GM10266 (cell line): ENCODE measurements at regions not wholly inside any gene's neighbourhood (a gene's known extent, or its start where the extent isn't known, plus 50 kb on each side); places are given as distances from the start of the nearest gene placed in this dataset.

Source experiments
- DNase-seq: peaks from one replicate; pipeline ENCODE4 v3.0.0; 2012; ENCODE audit errors: extremely low spot score
- TF ChIP-seq, protein P1 (sequence below): IDR thresholded peaks from 2 replicates; pipeline ENCODE4 v1.5.1; 2012; ENCODE audit warnings: mild to moderate bottlenecking, low read depth; ENCODE audit not compliant: control insufficient read depth, insufficient read depth; ENCODE audit errors: missing control alignments

DNA sequence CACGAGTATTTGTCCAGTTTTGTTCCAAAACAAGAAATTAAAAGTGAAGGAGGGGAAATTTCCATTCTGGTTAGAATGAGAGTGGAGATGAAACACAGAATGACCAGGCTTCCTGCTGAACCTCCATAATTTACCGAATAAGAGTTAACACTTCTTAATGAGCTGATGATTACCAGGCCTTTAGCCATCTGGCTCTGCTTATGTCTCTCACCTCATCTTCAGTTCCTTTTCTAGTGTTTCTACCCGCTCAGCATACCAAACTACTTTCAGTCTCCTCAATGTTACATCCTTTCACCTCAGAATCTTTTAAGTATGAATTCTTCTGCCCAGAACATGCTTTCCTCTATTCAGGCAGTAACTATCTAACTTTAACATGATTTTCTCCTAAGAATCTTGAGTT is 209.0 kb upstream of the RSPO3 start:
- TF ChIP-seq, protein P1, sequence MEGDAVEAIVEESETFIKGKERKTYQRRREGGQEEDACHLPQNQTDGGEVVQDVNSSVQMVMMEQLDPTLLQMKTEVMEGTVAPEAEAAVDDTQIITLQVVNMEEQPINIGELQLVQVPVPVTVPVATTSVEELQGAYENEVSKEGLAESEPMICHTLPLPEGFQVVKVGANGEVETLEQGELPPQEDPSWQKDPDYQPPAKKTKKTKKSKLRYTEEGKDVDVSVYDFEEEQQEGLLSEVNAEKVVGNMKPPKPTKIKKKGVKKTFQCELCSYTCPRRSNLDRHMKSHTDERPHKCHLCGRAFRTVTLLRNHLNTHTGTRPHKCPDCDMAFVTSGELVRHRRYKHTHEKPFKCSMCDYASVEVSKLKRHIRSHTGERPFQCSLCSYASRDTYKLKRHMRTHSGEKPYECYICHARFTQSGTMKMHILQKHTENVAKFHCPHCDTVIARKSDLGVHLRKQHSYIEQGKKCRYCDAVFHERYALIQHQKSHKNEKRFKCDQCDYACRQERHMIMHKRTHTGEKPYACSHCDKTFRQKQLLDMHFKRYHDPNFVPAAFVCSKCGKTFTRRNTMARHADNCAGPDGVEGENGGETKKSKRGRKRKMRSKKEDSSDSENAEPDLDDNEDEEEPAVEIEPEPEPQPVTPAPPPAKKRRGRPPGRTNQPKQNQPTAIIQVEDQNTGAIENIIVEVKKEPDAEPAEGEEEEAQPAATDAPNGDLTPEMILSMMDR = no peak
- no peak for DNase-seq

DNA sequence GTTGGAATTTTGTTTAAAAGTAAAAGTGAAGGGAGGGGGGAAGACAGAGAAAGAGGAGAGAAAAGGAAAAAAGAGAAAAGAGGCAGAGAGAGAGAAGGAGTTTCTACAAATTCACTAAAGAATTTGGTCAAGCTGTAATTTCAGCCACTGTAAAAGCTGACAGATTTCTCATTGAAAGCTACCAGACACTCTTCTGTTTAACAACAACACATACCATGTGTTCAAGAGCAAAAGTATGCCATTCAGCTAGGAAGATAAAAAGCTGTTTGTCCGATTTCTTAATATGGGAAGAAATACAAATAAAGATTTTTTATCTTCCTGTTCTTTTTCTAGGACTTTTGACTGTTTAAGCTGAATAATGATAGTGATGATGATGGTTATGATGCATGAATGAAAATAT is 204.8 kb upstream of the RSPO3 start:
- no peak for DNase-seq
- TF ChIP-seq, protein P1 = no peak

DNA sequence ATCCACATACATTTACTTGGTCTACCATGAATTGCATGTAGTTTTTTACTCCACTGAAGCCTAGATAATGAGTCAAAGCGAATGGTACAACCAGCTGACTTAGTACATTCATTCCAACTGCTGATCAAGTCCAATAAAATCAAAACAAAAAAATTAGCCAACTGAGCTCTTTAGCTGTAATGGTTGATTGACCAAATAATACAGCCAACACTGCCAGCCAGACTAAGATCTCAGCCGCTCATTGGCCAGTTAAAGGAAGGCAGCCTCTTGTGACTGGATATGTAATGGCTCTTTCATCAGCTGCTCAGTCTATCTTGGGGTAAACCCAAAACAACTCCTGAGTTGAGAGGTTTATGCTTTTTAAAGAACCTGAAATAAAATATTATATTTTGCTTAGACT is 204.3 kb upstream of the RSPO3 start:
- TF ChIP-seq, protein P1 = no peak
- DNase-seq = no peak

DNA sequence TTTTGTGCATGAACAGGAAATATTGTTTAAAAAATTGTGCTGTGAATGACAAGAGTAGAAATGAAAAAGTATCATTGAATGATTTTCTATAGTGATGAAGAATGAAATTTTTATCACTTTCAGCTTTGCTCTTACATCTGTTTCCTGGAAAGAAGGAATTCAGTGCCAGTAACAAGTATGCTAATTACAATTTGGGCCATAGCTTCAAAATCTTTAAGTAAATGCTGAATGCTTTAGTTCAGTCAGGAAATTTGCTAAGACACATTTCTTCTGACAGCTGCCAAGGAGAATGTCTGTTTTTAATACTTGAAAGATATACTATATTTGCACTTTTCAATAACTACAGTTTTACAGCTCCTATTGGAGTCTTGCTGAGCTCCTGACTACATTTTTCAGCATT is 203.7 kb upstream of the RSPO3 start:
- no peak for DNase-seq
- TF ChIP-seq, protein P1 = no peak

DNA sequence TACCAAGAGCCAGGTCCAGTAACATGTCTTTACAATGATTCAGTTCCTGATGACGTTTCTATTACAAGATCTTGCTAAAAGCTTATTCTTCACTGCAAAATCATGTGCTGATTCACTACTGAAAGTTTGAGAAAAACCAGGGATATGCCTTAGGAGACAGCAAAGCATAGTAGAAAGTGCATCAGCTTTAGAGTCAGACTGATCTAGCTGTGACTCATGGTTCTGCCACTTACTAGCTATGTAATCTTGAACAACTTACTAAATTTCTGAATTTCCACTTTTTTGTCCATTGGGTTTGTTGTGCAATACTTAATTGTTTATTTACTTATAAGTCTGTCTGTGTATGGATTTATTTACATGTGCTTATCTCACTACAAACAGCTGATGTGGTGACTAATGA is 198.5 kb upstream of the RSPO3 start:
- TF ChIP-seq, protein P1 = no peak
- no peak for DNase-seq

DNA sequence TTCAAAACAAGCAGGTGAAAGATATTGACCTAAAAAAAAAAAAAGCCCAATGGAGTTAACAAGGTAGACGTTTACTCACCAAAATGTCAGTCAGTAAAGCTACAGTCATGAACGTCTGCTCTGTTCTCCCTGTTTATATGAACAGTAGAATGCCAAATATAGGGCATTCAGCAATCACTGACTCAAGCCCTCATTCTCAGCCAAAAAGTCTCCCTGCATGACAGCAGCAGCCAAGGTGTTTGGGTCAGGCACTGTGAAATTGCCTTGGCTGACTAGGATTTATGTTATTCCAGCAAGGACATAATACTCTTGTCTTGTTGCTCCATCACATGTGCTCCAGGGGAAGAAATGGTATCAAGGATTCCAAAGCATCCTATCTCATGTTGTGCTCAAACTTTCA is 194.7 kb upstream of the RSPO3 start:
- no peak for DNase-seq
- TF ChIP-seq, protein P1 = no peak

DNA sequence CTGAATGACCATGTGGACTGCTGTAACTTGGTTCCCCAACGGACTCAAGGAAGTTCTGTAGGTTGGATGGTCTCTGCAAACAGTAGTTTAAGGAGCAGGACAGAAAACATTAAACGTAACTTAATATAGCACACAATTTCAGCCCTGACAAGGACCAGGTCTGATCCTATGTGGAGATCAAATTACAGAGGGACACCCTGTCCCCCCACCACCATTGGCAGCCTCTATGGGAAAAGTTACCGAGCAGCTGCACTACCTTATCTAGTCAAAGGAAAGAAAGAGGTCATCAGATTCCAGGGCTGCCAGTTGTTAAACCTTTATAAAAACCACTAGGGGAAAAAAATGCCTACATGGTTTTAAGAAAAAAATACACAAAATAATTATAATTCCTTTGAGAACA is 191.5 kb upstream of the RSPO3 start:
- DNase-seq = no peak
- TF ChIP-seq, protein P1 = no peak

DNA sequence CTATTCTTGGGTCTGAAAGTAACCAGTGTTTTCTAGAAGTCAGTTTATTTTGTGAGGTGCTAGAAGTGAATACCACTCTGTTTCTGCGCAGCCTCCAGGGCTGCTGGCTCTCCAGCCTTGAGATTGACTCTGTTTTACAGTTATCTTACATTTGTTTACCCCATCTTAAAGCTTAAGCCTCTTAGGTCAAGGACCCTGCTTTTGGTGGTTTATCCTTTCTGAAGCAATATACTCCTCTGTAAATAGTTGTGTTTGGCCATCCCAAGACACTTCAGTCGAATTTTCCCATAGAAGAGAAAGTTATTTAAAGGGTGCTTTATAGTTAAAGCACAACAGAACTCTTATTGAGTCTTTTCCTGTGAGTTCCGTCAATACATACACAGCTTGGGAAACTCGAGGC is 190.6 kb upstream of the RSPO3 start:
- TF ChIP-seq, protein P1 = no peak
- no peak for DNase-seq
